ENCODE measurements at regions not wholly inside any gene's neighbourhood (a gene's known extent, or its start where the extent isn't known, plus 50 kb on each side); places are given as distances from the start of the nearest gene placed in this dataset.

DNA sequence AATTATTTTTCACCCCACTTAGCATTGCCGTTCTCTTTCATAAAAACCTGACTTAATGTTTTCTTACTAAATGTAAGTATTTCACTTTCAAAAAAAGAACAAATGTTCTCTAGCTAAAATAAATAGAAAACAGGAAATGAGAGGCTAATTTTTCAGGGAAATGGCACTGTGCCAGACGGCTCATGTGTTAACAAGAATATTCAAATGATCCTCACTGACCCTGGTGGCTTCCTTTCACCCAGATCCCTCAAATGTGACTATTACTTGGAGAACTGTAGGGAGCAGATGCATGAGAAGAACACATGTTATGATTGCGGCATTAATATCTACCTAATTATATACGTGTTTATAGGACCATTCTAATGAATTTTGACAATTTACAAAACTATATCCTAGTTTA lies 827.7 kb downstream of the SOCS6 start:
- H3K4me1 ChIP-seq (ENCODE audit: control insufficient read depth in 2 of 3, insufficient read depth in 2 of 3, low read depth in 1 of 3, low read length in 3 of 3): peaks cover 0 to 3% (median 0%) of the 10 kb centered on the region in 3 donors
- intact Hi-C loops (cut with DNase I): no loop called here
- TF ChIP-seq, protein P1, sequence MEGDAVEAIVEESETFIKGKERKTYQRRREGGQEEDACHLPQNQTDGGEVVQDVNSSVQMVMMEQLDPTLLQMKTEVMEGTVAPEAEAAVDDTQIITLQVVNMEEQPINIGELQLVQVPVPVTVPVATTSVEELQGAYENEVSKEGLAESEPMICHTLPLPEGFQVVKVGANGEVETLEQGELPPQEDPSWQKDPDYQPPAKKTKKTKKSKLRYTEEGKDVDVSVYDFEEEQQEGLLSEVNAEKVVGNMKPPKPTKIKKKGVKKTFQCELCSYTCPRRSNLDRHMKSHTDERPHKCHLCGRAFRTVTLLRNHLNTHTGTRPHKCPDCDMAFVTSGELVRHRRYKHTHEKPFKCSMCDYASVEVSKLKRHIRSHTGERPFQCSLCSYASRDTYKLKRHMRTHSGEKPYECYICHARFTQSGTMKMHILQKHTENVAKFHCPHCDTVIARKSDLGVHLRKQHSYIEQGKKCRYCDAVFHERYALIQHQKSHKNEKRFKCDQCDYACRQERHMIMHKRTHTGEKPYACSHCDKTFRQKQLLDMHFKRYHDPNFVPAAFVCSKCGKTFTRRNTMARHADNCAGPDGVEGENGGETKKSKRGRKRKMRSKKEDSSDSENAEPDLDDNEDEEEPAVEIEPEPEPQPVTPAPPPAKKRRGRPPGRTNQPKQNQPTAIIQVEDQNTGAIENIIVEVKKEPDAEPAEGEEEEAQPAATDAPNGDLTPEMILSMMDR (IDR thresholded peaks at IDR 0.05; ENCODE audit: borderline replicate concordance, extremely low read depth, insufficient read depth): no peak
- no peak overlapping the region for H3K4me3 ChIP-seq (ENCODE audit: low read length in 3 of 3)
- H3K27ac ChIP-seq (ENCODE audit: low read depth in 2 of 2, low read length in 2 of 2): no peak overlapping the region
- no peak overlapping the region for H3K9ac ChIP-seq (ENCODE audit: low read length in 3 of 3)
- H3K27me3 ChIP-seq (ENCODE audit: control insufficient read depth, insufficient read depth, low read length): no peaks in the 10 kb centered on the region
- peaks cover 0 to 7% (median 0%) of the 10 kb centered on the region in 3 donors for H3K9me3 ChIP-seq (ENCODE audit: control insufficient read depth in 2 of 3, insufficient read depth in 1 of 3, low read length in 3 of 3)
- peak in 1 of 5 donors; percentile 37 for DNase-seq
- FAIRE-seq: no peak
- no peaks in the 10 kb centered on the region for H3K36me3 ChIP-seq (ENCODE audit: control insufficient read depth in 2 of 3, insufficient read depth in 3 of 3, low read length in 3 of 3)

DNA sequence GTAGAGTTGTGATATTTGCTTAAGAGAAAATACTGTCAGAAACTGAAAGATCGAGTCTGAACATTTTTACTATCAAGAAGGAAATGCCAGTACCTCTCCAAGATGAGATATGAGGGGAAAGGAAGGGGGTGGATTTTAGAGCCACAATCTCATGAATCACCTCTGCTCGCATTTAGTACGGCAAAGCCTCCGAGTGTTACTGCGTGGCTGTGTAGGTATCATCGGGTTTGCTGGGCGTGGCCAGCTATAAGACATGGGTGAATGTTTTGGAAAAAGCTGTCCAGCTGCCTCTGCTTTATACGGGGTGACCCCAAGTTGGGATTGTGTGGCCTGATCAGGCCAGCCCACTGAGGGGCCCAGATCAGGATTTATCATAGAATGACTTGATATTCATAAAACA lies 826.4 kb downstream of the SOCS6 start:
- TF ChIP-seq, protein P1 (IDR thresholded peaks at IDR 0.05; ENCODE audit: borderline replicate concordance, extremely low read depth, insufficient read depth): no peak
- H3K9me3 ChIP-seq (ENCODE audit: control insufficient read depth in 2 of 3, insufficient read depth in 1 of 3, low read length in 3 of 3): no peaks in the 10 kb centered on the region
- peak overlapping the region in 1 of 3 donors; percentile 35 for H3K4me3 ChIP-seq (ENCODE audit: low read length in 3 of 3)
- DNase-seq (no peak), FAIRE-seq (no peak)
- H3K27me3 ChIP-seq (ENCODE audit: control insufficient read depth, insufficient read depth, low read length): no peaks in the 10 kb centered on the region
- intact Hi-C loops (cut with DNase I): no loop called here
- no peaks in the 10 kb centered on the region for H3K36me3 ChIP-seq (ENCODE audit: control insufficient read depth in 2 of 3, insufficient read depth in 3 of 3, low read length in 3 of 3)
- H3K9ac ChIP-seq (ENCODE audit: low read length in 3 of 3): no peak overlapping the region
- no peak overlapping the region for H3K27ac ChIP-seq (ENCODE audit: low read depth in 2 of 2, low read length in 2 of 2)
- H3K4me1 ChIP-seq (ENCODE audit: control insufficient read depth in 2 of 3, insufficient read depth in 2 of 3, low read depth in 1 of 3, low read length in 3 of 3): peaks cover 0 to 3% (median 0%) of the 10 kb centered on the region in 3 donors

DNA sequence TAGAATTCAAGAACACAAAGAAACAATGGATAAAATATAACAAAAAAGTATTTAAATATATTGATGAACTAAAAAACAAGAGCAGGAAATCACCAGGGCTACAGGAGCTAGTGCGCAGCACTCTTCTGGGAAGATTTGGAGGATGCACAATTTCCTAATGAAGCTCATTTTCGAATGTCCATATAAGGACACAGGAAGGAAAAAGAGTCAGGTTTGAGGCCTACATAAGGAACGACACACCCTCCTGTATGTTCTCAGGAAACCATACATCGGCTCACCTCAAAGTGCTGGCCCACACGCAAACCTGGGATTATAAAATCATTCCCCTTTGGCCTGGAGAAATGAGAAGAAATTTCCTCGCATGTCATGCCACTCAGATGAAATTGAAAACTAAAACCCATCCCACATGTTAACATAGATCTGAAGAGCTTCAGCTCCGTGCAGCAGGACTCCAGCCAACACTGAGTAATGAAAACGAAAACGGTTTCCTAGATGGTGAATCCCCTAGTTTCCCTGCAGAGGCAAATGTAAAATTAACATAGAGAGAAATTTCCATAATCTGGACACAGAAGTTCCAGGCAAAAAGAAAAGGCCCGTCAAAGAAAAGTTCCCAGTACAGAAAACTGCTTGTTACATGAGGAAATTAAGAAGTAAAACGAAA lies 825.8 kb downstream of the SOCS6 start:
- intact Hi-C loops (cut with DNase I): no loop called here
- H3K4me3 ChIP-seq (ENCODE audit: low read length in 3 of 3): peak overlapping the region in 1 of 3 donors; percentile 35
- H3K27ac ChIP-seq (ENCODE audit: low read depth in 2 of 2, low read length in 2 of 2): no peak overlapping the region
- no peaks in the 10 kb centered on the region for H3K27me3 ChIP-seq (ENCODE audit: control insufficient read depth, insufficient read depth, low read length)
- H3K4me1 ChIP-seq (ENCODE audit: control insufficient read depth in 2 of 3, insufficient read depth in 2 of 3, low read depth in 1 of 3, low read length in 3 of 3): peaks cover 0 to 3% (median 0%) of the 10 kb centered on the region in 3 donors
- no peaks in the 10 kb centered on the region for H3K36me3 ChIP-seq (ENCODE audit: control insufficient read depth in 2 of 3, insufficient read depth in 3 of 3, low read length in 3 of 3)
- no peak for FAIRE-seq
- DNase-seq: no peak
- H3K9ac ChIP-seq (ENCODE audit: low read length in 3 of 3): no peak overlapping the region
- no peaks in the 10 kb centered on the region for H3K9me3 ChIP-seq (ENCODE audit: control insufficient read depth in 2 of 3, insufficient read depth in 1 of 3, low read length in 3 of 3)
- TF ChIP-seq, protein P1 (IDR thresholded peaks at IDR 0.05; ENCODE audit: borderline replicate concordance, extremely low read depth, insufficient read depth): no peak
